Activated CD4-positive, alpha-beta T cell treated with anti-CD3 and anti-CD28 coated beads for 48 hours (primary cell): ENCODE measurements at regions not wholly inside any gene's neighbourhood (a gene's known extent, or its start where the extent isn't known, plus 50 kb on each side); places are given as distances from the start of the nearest gene placed in this dataset.

Source experiments
- DNase-seq: peaks from one replicate; pipeline ENCODE4 v3.0.0-alpha.2; 2020

DNA sequence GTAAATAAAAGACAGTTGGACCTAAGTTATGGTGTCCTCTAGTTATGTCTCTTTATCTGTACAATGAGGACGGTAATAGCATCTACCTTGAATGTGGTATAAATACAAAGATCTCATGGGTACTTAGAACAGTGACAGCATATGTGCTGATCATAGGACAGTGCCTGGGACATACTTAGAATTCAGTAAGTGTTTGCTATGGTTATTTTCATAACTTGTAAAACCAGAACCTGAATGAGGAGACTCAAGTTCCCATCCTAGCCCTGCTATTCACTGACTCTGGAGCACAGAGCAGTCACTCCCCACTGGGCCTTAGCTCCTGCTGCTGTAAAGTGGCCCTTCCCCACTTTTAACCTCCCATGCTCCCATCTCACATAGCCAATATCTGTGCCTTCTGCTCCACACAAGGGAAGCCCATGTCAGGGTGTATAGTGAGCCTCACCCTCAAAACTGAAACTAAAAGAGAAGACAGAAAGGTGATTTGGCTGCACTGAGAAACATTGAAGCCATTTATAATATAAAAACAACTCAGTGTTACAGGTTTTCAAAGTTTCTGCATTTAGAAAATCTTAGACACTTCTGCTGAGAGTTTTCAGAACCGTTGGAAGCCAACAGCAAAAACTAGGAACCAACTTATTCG lies 225.4 kb upstream of the UBE2E2 start:
- DNase-seq = no peak

DNA sequence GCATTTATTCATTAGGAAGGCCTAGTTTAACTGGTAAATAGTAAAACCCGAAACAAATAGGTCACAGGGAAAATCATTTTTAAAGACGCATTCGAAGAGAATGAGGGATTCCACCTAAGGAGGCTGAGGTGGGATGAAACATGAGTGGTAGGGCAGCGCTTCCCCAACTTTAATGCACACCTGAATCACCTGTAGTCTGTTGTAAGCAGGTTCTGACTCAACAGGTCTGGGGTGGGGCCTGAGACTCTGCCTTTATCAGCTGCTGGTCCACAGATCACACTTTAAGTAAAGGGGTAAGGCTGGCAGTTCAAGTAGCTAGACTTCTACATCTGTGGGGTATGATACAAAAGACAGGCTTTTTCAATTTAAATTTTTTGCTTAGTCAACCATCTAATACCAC lies 223.5 kb upstream of the UBE2E2 start:
- DNase-seq = no peak

DNA sequence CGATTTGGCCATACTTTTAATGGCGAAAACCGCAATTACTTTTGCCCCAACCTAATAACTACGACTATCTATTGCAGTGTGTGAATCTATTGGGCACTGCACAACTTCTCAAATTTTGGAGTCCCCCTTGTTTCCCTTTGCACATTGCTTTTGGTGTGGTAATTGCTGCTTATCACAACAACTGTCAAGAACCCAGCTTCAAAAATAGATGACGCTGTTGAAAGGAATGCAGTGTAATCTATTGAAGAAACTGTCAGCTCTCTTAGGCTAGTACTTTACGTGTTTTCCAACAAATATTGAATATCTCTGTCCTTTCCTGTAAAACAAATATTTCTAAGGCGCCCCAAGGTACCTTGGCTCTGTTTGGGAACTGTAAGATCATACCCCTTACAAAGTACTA lies 222.8 kb upstream of the UBE2E2 start:
- no peak for DNase-seq

DNA sequence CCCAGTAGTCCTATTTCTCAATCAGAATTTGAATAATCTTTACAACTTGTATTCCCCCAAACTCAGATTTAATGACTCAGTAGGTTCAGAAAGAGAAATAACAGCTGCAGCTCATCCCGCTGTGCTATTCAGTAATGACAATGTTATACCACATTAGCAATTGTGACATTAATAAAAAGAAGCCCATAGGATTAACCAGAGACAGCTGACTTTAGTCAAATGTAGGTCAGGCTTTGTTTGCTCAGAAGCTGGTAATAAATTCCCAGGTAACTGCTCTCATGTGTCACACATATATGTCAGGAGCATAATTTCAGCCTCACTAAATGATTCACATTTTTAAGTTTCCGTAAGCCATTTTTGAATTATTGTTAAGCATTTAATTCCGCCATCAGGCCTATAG lies 222.0 kb upstream of the UBE2E2 start:
- no peak for DNase-seq

DNA sequence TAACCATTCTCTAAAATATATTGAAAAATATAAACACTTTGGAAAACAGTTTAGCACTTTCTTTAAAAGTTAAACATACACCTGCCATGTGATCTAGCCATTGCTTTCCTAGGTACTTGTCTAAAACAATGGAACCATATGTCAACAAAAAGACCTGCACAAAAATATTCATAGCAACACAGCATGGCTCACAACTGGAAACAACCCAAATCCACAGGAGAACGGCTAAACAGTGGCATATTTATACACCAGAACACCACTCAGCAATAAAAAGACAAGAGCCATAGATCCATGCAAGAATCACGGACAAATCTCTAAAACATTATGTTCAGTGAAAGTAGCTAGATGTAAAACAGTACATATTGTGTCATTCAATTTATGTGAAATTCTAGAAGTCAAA lies 221.3 kb upstream of the UBE2E2 start:
- DNase-seq = no peak

DNA sequence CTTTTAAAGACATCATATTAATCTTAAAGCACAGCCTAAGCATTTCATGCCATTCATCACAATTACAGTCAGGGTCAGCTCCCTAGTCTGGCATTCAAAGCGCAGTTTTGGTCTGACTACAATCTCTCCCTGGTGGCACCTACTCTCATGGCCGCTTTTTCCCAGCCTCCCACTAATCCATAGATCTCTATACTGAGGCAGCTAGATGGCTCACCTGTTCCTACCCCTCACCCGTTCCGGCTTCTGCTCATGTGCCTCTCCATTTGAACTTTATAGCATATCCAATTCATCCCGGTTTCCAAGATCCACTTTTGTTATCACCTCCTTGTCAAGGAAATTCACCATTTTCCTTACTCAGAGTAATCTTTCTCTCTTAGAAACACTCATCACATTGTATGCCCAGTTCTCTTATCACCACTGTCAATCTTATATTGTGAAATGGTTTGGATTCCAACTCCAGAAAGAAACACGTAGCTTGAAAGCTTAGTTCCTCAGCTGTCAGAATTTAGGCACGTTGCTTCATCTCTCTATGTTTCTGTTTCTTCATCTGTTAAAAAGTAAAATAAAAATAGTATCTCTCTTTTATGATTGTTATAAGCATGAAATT lies 220.0 kb upstream of the UBE2E2 start:
- DNase-seq = no peak

DNA sequence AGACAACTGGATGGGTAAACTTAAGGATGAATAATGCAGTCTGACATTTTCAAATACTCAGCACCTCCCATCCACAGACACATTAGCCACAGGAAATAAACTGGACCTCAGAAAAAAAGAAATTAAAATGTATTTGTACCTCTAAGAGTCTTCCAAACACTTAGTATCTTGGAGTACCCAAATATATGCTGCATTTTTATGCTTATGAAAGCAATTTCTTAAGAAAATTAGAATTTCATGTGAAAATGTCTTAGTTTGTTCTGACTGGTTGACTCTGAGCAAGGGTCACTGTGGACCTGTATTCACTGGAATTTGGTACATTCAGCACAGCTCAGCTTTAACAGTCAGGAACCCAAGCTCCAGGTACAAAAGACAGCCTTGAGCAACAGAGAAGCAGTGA lies 216.2 kb upstream of the UBE2E2 start:
- no peak for DNase-seq

DNA sequence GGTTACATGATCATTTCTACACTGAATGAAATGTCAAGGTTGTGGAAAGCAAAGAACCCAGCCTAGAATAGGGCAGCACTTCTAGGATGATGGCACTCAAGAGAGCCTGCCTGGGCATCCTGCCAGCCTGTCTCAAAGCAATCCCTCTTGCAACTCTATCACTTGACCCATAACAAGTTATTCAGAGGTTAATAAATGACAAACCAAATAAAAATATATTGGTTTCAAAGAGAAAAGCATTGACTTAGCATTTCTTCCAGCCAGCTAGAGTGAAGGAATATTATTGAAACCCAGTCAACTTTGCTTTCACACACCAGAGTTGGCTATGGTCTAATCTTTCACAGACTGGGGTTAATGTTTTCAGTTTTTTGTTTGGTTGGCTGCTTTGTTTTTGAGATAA lies 214.6 kb upstream of the UBE2E2 start:
- DNase-seq = no peak

DNA sequence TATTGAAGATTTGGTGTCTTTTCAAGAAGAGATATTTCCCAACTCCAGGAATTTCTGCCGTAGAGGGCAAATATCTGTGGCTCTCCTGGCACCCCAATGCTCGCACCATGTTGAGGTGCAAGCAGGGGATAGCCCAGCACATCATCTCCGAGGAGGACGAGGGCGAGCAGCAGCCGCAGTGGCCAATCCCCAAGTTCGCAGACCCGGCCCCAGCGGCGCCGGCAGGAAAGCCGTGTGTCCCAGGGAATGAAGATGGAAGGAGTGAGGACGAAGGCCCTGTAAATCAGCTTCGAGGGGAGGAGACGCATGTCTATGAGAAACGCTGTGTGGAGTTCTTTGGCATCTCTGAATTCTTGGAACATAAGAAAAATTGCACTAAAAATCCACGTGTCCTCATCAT lies 213.4 kb upstream of the UBE2E2 start:
- DNase-seq = no peak

DNA sequence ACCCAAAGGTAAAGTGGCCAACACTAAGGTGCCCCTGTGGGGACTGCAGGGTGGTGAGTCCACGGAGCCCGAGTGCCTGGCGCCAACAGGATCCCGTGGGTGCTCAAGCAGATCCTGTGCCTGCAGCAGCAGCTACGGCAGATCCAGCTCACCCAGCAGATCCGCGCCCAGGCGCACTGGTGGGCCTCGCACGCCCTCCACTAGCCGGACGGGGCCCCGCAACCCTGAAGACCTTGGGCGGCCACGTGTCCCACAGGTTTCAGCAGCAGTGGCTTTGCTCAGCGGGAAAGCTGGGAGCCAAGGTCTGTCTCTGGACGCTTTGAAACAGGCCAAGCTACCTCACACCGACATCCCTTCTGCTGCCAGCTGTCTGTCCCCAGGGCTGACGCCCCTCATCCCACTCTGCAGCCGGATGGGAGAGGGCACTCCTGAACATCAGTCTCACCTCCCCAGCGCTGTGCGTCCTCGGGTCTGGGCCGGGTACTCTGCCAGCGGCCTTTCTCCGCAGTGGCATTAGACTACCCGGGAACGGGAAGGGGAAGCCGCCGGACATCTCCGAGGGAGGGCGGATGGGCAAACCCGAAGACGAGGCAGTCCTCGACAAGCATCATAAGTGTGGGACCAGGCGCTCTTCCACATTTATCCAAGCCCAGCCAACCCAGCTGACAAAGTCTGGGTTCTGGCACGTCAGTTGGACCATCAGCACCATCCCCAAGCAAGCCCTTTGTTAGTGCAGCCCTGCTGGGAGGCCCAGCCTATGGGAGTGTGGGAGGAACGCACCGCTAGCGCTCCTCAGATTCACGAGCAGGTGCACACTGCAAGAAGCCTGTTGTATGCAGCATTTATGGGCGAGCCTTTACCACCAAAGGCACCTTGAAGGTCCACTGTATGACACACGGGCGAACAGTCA lies 212.6 kb upstream of the UBE2E2 start:
- no peak for DNase-seq

DNA sequence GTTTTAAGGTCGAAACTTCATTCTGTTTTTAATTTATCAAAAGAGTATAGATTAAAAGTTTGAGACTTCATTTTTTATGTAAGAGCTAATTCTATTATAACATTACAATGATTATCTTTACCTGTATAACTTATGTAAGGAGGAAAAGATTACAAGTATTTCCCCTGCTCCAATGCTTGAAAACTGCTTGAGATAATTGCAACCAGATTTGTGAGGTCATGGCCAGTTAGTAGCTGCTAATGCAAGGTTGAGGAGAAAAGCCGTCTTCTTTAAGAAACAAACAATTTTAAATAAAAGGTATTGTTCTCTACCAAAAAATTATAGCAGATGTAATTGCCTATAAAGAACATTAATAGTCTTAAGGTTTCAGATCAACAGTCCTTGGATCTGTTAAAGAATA lies 208.3 kb upstream of the UBE2E2 start:
- no peak for DNase-seq

DNA sequence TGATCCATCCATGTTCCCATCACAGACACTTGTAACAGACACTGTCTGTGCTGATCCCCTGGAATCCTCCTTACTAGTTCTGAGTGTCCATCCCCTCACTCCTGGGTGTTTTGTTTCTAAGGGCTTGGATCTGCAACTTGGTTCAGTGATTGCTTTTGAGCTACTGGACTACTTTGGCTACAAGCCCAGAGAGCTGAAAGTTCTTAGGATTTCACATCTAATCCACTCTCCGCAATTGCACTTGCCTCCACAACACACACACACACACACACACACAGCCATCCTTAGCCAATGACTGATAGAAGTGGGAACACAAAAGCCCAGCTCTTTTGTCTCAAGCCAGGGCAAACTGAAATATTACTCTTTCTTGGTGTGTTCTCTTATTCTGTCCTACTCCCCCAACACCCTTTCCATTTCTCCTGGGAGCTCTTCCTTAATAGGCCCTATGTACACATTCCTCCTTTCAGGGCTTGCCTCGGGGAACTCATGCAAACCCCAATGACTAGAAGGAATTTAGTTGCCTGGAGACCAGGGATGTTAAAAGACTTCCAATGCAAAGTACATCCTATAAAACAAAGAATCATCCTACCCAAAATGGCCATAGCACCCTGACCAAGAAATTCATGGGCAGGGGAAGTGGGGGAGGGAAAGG lies 206.1 kb upstream of the UBE2E2 start:
- no peak for DNase-seq

DNA sequence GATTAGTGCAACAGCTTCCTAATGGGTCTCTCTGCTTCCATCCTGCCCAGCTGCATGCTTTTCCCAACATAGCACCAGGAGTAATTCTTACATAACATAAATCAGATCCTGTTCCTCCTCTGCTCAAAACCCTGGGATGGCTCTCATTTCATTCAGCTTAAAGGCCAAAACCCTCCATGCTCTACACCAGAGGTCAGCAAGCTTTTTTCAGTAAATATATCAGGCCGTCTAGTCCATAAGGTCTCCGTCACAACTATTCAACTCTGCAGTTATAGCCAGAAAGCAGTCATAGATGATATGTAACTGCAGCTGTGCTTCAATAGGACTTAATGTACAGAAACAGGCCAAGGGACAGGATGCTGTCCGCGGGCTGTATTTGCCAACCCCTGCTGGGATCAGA lies 202.8 kb upstream of the UBE2E2 start:
- DNase-seq = no peak

DNA sequence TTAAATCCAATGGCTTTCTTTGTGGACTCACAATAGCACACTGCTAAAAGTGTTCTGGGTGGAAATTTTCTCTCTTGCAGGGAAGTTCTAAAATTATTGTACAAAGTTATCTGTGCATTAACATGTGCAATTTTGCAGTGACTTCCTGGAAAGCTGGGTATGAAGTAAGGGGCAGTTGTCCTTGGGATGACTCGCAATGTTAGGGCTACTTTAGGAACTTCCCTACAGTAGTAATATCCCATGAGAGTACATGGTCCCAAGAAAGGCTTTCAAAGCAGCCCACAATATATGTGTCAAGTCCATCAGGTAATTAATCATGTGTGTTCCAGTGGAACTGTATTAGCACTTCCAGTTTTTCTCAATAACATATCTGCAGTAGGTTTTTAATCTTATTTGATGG lies 201.0 kb upstream of the UBE2E2 start:
- DNase-seq = no peak

DNA sequence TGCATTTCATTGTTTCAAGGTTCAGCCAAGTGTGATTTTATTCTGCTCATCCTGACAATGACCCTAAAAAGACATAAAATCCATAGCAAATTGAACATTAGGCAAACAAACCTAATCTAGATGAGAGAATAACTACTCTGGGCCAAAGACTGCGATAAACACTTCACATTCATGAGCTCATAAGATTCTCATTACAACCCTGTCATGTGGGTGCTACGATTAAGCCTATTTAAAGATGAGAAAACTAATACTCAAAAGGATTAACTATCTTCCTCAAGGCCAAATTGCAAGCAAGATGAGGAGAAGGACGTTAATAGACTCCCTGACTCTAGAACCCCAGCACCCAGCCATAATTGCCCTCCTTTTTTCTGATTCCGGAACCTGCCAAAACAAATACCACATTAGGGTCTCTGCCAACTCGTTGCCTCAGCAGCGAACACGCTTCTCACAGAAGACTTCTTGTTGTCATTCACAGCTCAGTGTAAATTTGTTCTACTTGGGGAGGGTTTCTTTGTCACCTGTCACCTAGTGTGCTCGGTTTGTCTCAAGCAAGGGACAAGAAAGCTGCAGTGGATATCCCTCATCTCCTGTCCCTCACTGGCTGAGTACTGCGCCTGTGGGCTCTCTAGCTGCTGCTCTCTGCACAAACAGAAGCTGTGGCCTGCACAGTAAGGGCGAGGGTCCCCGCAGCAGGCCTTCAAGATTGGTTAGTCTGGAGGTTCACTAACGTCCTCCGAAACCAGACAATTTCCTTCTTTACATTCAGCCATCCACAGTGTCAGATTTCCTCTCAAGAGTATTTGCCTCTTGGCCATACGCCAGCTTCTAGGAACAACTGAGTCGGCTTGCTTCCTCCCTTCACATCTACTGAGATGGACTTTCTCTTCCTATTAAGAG lies 200.0 kb upstream of the UBE2E2 start:
- DNase-seq = no peak

DNA sequence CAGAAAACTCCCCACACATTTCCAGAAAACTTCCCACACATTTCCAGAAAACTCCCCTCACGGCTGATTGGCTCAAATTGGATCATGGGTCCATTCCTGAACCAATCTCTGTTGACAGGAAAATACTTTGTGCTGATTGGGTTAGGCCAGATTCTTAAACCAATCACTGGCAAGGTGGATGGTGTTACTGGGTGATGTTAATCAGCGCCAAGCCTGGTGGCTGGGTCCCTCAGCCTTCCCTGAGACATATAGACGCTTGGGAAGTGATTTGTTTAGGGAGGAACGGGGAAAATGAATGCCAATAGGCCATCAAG lies 199.4 kb upstream of the UBE2E2 start:
- DNase-seq = no peak

DNA sequence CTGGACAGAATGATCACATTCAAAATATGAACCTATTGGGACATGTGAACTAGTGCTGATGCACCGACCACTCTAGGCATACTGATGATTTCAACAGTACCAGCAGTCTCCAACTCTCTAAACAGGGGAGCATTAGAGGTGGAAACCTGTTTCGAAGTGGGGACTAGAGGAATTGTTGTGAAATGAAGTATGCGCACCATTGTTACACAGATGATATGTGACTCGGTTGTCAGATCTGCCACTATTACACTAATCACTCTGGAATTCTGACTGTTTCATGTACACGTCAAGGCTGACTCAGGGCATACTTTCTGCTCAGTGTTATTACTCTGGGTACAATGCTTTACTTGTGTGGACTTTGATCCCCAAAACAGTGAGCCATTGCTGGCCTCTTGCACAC lies 198.2 kb upstream of the UBE2E2 start:
- DNase-seq = no peak

DNA sequence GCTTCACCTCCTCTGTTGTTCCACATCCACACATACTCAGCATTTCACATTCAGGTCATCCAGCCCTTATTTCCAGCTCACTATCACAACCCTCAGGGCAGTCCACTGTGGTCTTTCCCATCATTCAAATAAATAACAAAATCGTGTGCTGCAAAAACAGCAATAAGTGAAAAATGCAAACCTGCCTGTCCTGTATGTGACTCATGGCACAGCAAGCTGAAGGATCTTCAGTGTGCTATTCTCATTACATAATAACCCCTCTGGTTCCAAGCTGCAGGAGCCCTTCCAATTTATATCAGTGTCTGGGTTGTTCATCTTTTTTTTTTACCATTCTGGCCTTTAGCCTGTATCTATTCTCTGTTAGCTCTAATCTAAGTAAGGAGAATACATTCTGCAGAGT lies 185.3 kb upstream of the UBE2E2 start:
- DNase-seq = no peak

DNA sequence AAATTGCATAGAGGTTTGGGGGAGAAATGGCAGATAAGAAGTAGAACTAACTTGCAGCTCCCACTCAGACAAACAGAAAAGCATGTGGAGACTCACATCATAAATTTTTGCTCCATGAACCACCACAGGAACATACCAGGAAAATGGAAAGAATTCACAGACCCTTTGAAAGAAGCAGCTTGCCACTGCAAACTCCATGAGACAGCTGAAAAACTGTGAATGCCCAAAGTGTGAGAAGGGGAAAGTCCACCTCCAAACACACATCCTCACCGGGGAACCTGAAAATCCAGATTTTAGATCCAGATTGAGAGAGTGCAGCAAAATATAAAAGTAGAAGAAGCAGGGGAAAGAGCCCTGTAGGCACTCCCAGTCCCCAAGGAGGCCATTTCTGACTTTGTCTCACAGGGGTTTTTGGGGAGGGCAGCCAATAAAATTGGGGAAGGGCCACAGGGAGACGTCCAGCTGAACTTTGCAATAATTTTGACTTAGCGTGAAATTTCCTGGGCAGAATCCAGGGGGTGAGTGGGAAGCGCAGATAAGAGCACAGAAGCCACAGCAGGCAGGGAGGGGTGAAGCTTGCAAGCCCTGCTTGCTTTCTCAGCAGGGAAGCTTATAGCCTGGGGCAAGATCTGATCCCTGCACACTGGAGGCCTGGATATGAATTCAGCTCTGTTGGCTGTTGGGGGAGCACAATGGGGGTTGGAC lies 183.4 kb upstream of the UBE2E2 start:
- no peak for DNase-seq

DNA sequence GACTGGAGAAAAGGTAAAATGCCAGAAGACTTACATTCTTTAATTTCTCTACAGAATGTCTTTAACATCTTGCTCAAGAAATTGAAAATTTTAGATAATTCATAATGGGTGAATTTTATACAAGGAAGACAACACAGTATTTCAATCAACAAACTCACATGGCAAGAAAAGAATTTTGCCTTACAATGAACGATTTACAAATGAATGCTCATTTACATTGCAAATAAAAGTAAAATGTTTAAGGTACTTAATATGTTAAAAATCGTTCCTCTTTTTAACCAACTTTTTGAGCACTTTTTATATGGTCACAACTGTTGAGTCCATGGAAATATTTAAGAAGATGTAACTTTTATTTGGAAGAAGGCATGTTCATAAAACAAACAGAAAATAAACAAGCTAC lies 174.8 kb upstream of the UBE2E2 start:
- no peak for DNase-seq

DNA sequence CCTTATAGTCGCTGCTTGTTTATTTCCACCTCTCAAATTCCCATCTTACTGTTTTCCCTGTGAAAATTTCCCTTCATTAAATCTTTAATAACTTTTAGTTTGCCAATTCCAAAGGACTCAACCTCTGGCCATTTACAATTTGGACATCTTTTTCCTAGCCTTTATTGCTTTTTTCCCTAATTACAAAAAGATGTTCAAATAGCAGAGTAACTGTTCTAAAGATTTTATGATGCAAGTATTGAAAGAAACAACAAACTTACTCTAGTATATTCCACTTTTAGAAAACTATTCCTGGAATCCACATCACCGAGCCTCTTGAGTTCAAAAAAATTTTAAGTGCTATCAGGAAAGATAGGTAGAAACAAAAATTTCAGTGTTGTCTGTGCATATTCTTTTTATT lies 174.1 kb upstream of the UBE2E2 start:
- DNase-seq = no peak
